Daoy (cell line): ENCODE measurements at regions not wholly inside any gene's neighbourhood (a gene's known extent, or its start where the extent isn't known, plus 50 kb on each side); places are given as distances from the start of the nearest gene placed in this dataset.

Source experiments
- DNase-seq: peaks from one replicate; pipeline ENCODE4 v3.0.0-alpha.2; 2015; ENCODE audit warnings: low read depth

DNA sequence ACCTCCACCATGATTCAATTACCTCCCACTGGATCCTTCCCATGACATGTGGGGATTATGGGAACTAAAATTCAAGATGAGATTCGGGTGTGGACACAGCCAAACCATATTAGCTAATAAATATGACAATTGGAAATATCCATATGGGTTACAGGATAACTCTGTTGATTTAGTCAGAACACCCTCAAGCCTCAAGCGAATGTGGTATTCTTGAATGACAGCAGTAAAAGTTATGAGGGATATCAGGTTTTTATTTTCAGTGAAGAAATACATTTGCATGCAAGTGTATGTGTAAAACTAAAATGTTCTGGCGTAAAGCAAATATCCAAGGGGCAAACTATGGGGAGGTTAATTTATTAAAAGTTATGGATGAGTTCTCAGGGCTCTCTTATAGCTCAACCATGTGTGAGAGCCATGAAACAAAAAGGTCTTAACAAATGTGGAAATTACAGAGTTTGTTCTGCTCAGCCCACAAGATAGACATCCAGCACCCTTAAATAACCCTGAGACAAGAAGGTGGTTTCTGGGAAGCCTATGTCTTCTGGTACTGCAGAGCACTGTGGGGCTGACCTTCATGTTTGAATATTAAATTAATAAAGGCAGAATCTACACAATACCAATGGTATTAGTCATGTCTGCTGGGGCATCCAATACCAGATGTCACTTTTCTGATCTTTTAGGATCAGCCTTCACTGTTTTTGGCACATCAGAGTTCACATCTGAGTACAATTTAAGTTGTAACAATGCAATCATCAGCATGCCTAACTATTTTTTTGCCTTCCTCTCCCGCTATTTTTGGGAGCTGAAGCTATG is 370.5 kb upstream of the RSPO3 start:
- DNase-seq = no peak

DNA sequence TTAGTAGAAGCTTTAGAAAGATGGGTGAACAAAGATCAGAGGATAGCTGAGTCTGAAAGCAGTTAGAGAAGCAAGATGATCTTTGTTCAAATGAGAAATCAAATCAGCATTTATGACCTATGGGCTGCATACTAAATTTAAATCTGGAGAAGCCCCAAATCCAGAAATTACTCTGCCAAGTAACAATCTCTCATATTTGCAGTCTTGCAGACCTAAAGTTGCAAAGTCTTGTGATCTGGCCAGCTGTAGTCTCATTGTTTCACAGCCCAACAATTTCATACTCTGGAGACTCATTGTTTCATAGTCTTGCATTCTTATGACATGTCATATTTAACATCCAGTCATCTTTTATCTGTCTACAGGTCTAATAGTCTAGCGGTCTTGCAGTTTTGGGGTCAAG is 364.9 kb upstream of the RSPO3 start:
- no peak for DNase-seq

DNA sequence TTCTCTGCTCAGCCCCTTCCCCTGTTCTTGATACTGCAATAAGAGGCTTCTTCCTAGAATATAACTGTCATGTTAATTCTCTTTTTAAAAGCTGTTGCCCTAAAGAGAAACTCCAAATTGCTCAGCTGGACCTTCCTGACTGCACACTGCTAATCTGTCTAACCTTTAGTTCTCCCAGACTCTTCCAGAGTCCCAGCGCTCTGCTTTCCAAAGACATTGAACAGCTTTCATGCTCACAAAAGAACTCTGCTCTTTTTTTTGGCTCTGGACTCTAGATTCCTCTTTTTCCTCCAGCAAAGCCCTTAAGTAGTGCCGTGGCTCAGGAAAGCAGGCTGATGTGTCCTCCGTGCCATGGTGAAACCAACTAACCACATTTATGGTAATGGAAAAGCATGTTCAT is 356.6 kb upstream of the RSPO3 start:
- no peak for DNase-seq

DNA sequence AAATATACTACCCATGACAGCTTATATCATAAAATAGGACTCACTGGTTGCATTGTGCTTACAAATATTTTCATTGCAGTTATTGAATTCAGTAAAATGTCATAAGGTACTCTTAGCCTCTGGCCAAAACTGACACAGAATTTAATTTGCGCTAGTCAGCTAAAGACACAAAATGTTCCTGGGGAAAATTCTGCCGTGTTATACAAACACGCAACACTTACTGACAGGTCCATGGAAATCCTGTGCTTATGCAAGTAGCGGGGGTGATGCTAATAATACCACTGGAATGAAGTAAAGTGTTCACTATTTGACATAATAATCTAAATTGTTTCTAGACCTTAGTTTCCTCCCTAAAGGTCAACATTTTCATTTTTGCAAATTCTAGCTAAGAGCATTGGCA is 354.4 kb upstream of the RSPO3 start:
- DNase-seq = no peak

DNA sequence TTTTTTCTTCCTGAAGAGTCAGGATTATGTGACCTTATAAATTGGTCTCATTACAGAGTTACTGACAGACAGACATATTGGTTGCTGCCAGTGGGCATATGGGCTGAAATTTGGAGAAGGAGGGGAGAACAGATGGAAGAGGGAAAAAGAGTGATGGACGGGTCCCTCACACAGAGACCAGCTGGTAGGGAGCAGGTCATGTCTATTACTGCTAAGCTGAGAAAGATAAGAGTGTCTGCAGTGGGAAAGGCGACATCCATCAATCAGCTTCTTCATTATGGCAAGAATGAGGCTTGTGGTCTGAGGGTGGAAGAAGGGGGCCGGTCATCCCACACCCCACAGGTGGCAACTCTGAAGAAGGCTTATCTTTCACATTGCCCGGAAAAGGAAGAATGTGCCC is 353.8 kb upstream of the RSPO3 start:
- no peak for DNase-seq

DNA sequence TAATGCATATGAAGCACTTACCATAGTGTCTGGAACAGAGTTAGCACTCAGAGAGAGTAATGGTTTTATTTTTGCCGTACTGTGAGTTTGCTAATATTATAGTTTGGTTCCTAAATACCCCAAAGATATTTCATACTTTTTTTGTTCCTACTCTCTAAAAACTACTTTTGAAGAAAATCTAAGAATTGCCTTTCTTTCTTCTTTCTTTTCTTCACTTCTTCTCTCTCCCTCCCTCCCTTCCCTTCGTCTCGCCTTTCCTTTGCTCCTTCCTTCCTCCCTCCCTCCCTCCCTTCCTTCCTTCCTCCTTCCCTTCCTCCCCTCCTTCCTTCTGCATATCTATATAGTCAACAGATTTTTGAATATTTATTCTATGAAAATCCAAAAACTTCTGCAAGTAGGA is 351.7 kb upstream of the RSPO3 start:
- DNase-seq = no peak

DNA sequence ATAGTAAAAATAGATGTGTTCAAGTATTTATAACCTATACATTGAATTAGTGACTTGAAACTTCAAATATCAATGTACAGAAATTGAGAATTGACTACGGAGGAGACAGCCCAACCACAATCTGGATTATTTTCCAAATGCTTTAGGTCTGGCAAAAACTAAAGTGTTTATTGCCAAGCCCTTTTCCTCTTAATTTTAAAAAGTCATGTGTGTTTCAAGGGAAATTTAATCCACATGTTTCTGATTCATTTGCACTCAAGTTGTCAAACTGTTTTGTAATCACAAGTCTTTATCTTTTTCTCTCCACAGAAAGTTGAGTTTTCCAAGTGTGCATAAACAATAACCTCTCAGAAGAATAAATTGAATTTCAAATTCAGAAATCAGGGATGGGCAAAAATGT is 350.8 kb upstream of the RSPO3 start:
- DNase-seq = no peak

DNA sequence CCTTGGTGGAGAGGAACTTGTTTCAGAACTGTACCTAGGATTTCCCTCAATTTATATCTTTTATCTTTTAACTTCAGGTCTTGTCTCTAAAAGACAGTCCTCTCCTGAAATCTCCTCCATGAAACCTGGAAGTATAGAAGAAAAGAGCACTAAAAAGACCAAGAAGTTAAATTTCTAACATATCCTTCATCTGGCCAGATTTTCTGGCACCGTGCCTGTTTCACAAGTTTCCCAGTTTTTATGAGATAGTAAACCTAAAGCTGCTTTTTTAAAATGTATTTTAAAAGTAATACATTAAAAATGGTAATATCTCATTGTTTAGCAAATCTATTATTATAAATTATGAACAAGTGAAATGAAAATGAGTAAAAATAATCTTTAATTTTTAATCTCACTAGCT is 348.3 kb upstream of the RSPO3 start:
- DNase-seq = no peak

DNA sequence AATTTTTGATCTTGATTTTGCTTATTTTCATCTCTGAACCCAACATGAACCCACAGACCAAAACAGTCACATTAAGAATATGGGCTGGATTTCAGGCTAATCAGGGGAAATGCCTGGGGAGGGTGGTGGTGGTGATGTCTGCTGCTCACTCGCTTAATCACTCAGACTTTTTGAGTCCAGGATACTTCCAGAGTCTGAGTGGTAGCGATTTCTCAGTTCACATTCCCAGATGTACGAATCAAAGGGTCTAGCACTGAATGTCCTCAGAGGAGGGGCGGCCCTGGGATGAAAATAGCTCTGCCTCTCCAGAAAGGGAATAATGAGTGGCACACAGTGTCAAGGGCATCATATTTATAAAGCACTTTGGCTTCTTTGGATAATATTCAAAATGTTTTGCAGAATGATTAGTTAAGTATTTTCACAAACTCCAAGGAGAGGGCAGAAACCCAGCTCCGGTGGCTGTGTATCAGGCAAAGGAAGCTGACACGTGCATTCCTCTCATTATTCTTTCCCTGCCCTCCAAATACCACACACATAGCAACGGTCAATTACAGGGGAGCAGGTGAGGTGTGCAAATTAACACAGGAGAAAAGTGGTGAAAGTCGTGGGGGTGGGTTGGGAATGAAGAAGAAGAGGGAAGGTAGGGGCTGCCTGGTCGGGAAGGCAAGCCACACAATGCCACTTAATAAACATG is 345.2 kb upstream of the RSPO3 start:
- no peak for DNase-seq

DNA sequence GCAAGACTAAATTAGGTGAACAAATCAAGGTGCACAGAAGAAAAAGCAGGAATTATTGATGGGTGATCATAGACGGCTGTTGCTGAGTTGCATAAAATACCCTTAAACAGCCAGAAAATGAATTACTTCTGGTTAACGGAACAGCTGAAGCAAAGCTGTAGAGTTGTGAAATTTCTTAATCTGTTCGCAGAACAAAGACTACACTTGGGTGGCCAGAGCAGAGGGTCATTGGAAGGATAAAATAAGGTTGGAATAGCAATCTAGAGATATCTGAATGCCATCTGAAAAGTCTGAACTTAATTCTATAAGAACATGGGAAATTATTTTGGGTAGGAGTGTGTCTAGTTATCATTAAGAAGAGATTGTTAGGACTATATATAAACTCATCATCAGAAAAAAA is 339.1 kb upstream of the RSPO3 start:
- no peak for DNase-seq

DNA sequence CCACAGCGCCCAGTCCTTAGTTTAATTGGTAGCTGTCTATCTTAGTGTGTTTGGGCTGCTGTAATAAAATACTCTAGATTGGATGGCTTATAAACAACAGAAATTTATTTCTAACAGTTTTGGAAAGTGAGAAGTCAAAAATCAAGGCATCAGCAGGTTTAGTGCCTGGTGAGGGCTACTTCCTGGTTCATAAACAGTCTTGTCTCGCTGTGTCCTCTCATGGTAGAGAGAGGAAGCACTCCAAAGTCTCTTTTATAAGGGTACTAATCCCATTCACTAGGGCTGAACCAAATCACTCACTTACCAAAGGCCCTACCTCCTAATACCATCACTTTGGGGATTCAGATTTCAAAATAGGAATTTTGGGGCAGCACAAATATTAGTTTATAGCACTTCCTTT is 336.9 kb upstream of the RSPO3 start:
- no peak for DNase-seq

DNA sequence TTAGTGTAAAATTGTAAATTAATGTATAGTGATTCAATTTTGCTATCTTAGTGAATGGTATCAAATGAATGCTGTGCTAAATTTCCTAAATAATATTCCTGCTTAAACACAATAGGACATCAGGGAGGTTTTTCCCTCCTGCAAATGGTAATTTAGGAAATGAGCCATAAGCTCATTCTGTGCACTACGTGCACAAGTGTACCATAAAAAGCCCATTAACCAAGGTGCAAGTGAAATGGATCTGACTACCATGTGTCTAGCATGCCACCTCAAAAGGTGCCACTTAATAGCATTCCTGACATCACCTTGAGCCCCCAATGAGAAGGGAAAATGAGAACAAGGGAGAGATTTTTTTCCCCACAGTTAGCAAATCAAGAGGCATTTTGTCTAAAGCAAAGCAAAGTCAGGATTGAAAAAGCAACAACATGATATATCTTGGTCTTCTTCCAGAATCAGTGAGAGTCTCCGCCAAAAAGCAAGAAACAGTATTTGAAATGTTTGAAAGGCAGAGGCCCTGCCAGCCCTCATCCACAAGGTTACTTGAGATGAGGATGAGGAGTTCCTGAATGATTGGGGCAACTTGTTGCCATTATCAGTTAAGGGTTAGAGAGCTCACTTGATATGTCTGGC is 334.2 kb upstream of the RSPO3 start:
- DNase-seq = no peak

DNA sequence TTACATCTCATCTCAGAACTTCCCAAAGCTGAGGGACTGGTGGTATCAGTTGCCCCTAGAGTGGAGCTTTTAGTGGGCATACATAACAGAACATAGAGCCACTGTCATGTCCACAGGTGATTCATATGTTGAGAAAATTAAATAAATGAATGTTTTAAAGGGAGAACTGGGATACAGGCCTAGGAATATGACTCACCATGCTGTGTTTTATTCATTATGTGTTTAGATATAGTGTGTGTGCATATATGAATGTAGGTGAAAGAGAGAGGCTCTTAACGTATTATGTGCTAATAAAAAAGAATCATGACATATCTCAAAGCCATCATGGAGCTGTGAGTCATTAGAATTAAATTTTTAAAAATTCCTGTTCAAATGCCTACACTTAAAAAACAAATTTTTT is 332.2 kb upstream of the RSPO3 start:
- DNase-seq = no peak

DNA sequence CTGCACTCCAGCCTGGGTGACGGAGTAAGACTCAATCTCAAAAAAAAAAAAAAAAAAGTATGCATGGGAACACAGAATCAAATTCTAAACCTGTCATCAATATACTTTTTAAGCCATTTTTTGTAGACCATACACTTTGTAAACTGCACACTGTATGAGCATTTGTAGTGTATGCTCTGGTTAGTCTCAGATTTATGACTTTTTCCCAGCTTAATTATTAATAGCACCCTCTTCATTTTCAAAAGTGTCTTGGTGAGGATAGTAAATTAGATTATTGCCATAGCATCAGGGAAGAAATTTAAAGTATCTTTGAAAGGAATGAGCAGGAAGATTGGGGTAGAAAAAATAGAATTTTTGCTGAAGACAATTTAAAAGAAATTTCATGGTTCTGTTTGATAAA is 330.8 kb upstream of the RSPO3 start:
- DNase-seq = no peak

DNA sequence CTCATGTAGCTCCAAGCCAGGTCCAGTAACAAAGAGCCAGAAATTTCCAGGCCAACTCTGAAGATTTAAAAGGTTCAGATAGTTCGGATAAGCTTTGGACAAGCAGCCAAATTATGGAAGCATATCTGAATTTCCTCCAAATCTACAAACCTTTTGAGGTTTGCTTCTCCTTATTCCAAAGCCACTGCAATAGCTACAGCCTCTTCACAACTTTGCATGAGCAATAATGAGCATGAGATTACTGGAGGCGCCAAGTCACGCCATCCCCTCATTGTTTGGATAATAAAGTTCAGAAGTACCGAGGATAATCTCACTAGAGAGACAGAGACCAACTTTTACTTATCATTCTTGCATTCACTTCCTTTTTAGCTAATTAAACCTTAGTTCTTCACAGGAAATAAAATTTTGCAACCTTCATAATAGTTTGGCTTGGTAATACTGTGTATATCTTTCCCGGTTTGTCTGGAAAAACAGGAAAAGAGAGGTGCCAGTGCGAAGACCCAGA is 329.6 kb upstream of the RSPO3 start:
- no peak for DNase-seq

DNA sequence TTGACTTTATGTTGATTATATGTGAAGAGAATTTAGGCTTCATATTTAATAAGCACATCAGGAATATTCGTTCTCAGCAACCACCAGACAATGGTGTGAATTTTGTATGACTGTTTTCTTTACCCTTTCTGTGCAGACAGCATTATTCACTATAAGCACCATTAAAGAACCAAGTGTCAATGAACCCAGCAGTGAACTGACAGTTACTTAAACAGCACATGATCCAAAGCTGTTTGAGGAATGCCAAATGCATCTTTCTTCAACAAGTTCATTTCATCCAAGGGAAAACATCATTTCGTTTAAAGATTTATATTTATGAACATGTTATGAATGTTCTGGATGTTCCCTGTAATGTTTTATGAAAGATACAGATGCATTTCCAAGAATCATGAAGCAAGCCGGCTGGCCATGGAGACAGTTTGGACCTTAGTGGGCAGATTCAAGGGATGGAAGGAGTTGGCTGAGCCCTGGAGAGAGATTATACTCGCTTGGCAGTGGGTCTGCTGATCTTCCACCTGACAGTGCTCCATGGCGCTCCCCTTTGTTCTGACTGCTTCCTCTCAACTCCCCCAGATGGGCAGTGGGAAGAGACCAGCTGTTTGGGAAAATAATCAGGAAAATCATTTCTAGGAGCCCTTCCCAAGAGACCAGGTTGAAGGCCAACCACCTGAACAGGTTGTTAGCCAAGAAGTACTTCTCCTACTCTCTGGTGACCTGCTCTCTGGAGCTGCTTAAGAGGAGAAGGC is 326.0 kb upstream of the RSPO3 start:
- no peak for DNase-seq

DNA sequence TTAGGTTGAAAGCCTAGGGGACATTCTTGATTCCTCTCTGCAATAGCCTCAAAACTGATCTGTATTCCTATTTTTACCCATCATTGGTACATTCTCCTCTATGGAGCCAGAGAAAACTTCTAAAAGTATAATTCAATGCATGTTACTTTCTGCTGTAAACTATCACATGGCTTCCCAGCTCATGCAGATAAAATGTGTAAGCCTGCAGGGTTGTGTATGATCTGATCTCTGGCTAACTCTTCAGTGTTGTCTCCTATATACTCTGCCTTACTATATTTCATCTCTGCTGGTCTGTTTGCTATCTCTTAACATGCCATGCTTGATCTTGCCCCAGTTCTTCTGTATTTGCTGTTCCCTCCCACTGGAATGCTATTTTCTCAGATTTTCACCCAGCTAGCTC is 323.3 kb upstream of the RSPO3 start:
- DNase-seq = no peak

DNA sequence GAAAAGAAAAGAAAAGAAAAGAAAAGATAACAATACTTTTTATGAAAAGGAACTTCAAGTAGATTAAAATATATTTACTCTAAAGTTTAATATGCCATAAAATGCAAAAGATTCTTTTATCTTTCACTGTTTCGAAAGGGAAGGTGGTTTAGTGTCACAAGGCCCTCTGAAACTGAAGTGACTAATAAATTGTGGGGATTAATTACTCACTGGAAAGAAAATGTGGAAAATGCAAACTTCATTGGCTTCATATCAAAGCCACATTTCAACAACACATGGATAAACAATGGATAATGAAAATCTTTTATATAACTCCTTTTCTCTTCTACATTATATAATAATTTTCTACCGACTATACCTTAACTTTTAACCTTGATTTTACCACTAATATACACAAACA is 320.5 kb upstream of the RSPO3 start:
- DNase-seq = no peak

DNA sequence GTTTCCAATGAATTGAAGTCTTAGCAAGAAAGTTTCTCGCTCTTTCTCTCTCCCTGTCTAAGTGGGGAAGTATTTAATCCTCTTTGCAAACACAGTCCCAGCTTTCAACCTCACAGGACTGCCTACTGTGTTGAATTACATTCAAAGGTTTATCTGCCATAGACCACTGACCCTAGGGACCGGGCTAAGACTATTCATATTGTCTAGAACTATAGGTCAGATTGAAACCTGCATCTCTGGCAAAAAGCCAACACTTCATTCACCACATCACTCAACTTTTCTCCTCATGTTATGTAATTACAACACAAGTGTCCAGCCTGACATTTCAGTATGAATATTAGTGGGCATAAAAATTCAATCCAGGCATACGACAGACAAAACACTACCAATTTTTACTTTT is 314.7 kb upstream of the RSPO3 start:
- no peak for DNase-seq

DNA sequence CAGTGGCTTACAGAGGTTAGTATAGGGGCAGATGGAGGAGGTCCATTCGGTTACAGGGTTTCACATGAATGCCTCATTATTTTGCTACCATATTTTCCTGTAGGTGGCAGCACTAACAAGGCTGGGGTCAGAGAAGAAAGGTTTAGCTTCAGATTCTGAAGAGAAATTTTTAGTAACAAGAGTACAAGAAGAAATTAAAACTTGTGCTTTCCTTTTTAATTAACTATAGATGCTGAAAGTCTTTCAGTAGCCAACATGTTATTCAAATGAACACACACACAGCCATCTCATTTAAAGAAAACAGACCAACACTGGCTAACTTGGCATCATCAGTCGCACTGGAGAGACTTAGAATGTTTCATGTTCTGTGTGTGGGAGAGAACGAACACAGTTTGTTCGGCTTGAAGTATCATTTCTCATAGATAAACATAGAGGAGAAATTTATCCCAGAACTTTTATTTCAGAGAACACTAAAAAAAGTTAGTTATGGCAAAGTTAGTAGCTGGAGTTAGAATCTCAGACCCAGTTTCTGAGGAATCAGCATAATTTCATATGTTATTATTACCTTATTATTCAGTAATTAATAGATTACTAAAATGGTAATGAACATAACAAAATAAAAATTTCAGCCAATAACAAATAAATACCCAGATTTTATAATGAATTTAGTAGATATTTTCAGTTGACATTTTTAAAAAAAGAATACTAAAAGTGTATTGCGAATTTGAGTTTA is 314.0 kb upstream of the RSPO3 start:
- peak; percentile 3 for DNase-seq

DNA sequence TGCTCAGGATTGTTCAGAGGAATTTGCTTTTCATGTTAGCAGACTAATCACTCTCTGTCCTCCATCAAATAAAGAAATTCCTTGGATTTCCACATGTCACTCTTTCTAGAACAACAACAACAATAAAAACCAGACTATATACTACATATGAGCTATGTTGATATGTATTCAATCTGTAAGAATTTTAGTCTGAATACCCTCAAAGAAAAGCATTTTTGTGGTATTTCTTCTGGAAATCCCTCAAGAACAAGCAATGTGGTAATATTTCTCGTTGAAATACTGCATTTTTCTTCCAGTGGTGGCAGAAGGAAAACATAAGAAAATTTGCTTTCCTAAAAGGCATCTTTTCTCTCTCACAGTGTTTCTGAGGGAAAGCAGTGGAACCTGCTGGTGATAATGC is 312.6 kb upstream of the RSPO3 start:
- DNase-seq = no peak

DNA sequence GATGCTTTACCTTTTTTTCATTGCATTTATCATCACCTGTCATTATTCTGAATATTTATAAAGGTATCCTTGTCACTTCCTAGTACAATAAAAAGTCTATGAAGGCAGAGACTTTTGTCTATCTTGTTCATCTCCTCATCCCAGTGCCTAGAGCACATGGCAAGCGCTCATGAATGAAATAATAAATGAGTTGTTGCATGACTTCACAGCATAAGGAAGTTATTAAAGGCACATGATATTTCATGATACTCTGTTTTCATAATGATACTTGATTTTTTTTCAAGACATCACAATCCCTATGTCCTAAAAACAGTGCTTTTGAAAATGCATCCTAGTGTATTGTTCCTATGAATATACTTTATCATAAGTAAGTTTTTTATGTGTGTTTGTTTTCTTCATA is 310.6 kb upstream of the RSPO3 start:
- no peak for DNase-seq
